22Rv1 (cell line): ENCODE measurements at regions not wholly inside any gene's neighbourhood (a gene's known extent, or its start where the extent isn't known, plus 50 kb on each side); places are given as distances from the start of the nearest gene placed in this dataset.

Experiments used
- CTCF ChIP-seq: fragments of 450-650 bp; IDR thresholded peaks from 2 replicates; pipeline ENCODE4 v1.5.1; 2017; ENCODE audit warnings: mild to moderate bottlenecking
- ZFX ChIP-seq: fragments of 450-650 bp; IDR thresholded peaks from 2 replicates; pipeline ENCODE4 v1.6.1; 2017; ENCODE audit warnings: antibody characterized with exemption, borderline replicate concordance

- no peak for TF ChIP-seq CTCF
- no peak for TF ChIP-seq ZFX
Observed at GRCh38 chr12:4026517-4026916, 153.3 kb upstream of the PARP11 start.
